ENCODE measurements at regions not wholly inside any gene's neighbourhood (a gene's known extent, or its start where the extent isn't known, plus 50 kb on each side); places are given as distances from the start of the nearest gene placed in this dataset.
"Not testable (repeated sequence)": the region's sequence is repeated elsewhere in the genome, so short reads cannot be mapped to it uniquely, and the experiment has no call there.

- DNase-seq, result no peak
These were observed 922.0 kb upstream of the NRXN1 start for GRCh38 chr2:51953931-51954330.

- DNase-seq, result no peak
These were observed 889.1 kb upstream of the NRXN1 start for GRCh38 chr2:51921076-51921475.

- no peak for DNase-seq
These were observed 888.6 kb upstream of the NRXN1 start for GRCh38 chr2:51920509-51920908.

GRCh38 chr2:51919395-51919794 lies 887.5 kb upstream of the NRXN1 start:
- no peak for DNase-seq

GRCh38 chr2:51918113-51918512 lies 886.2 kb upstream of the NRXN1 start:
- no peak for DNase-seq

- no peak for DNase-seq
These were observed 871.8 kb upstream of the NRXN1 start for GRCh38 chr2:51903728-51904127.

GRCh38 chr2:51899643-51900042 lies 867.7 kb upstream of the NRXN1 start:
- DNase-seq, result no peak

- not testable (repeated sequence) for DNase-seq
These were observed 862.7 kb upstream of the NRXN1 start for GRCh38 chr2:51894584-51894983.

GRCh38 chr2:51888120-51888519 lies 856.2 kb upstream of the NRXN1 start:
- no peak for DNase-seq

- DNase-seq, result no peak
These were observed 849.7 kb upstream of the NRXN1 start for GRCh38 chr2:51881673-51882072.

GRCh38 chr2:51880153-51880552 lies 848.2 kb upstream of the NRXN1 start:
- no peak for DNase-seq

GRCh38 chr2:51866361-51866760 lies 834.4 kb upstream of the NRXN1 start:
- no peak for DNase-seq

GRCh38 chr2:51859260-51859659 lies 827.3 kb upstream of the NRXN1 start:
- no peak for DNase-seq

- DNase-seq, result no peak
These were observed 823.8 kb upstream of the NRXN1 start for GRCh38 chr2:51855683-51856082.

GRCh38 chr2:51846796-51847195 lies 814.9 kb upstream of the NRXN1 start:
- no peak for DNase-seq

- DNase-seq, result no peak
These were observed 814.1 kb upstream of the NRXN1 start for GRCh38 chr2:51846018-51846417.

GRCh38 chr2:51844596-51844995 lies 812.7 kb upstream of the NRXN1 start:
- no peak for DNase-seq

GRCh38 chr2:51829477-51829876 lies 797.5 kb upstream of the NRXN1 start:
- no peak for DNase-seq

- DNase-seq, result no peak
These were observed 793.9 kb upstream of the NRXN1 start for GRCh38 chr2:51825823-51826222.

GRCh38 chr2:51813247-51813646 lies 781.3 kb upstream of the NRXN1 start:
- no peak for DNase-seq

- no peak for DNase-seq
These were observed 780.4 kb upstream of the NRXN1 start for GRCh38 chr2:51812138-51812866.

GRCh38 chr2:51810197-51810596 lies 778.3 kb upstream of the NRXN1 start:
- no peak for DNase-seq

- no peak for DNase-seq
These were observed 775.3 kb upstream of the NRXN1 start for GRCh38 chr2:51807229-51807628.

- peak; percentile 38 for DNase-seq
These were observed 763.4 kb upstream of the NRXN1 start for GRCh38 chr2:51795248-51795888.

GRCh38 chr2:51791496-51791895 lies 759.6 kb upstream of the NRXN1 start:
- no peak for DNase-seq

All from NCI-H774 (cell line).